NCI-H526 treated with DMSO at 0.1 percent for 48 hours (cell line): ENCODE measurements at regions not wholly inside any gene's neighbourhood (a gene's known extent, or its start where the extent isn't known, plus 50 kb on each side); places are given as distances from the start of the nearest gene placed in this dataset.
"Not testable (repeated sequence)": the region's sequence is repeated elsewhere in the genome, so short reads cannot be mapped to it uniquely, and the experiment has no call there.

Source experiments
- DNase-seq: peaks from one replicate; lab custom pipeline; 2025; lab: John Stamatoyannopoulos, UW

- DNase-seq, result no peak
Measured at GRCh38 chr10:8311526-8312070, 257.1 kb downstream of the GATA3 start.

DNA sequence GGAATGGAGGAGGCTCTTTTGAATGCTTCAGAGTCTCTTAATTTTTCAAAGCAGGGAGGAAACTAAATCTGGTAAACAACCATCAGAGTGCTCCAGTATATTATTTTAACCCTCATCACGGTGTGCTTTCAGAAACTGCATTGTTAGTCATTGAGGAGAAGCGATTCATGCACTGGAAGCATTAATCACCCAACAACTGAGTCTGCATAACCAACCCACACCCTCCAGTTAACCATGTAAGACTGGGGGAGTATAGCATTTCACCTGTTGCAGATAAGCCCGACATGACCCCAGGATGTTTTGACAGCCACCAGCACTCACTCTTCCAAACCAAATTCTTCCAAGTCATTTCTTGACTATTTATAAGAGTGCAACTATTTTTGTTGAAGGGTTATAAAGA, 257.6 kb downstream of the GATA3 start:
- no peak for DNase-seq

GRCh38 chr10:8312781-8313180, 258.3 kb downstream of the GATA3 start:
- no peak for DNase-seq

DNA sequence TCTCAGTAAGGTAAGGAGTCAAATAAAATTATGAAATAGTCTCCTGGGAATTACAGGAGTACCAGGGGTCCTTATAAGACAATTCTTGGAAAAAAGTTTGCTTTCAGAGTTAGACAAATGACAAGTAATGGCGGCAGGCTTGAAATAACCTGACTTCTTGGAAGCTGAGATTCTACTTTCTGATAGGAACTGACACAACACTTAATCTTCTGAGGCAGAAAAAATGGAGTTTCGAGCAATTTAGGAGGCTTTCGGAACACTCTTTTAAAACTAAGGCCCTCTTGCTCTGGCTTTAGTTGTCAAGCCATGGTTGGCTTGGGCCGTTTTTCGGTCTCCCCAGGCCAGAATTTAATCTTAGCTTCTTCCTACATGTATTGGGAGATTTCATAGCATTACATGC, 260.0 kb downstream of the GATA3 start:
- no peak for DNase-seq

GRCh38 chr10:8315619-8316021, 261.1 kb downstream of the GATA3 start:
- DNase-seq, result no peak

DNA sequence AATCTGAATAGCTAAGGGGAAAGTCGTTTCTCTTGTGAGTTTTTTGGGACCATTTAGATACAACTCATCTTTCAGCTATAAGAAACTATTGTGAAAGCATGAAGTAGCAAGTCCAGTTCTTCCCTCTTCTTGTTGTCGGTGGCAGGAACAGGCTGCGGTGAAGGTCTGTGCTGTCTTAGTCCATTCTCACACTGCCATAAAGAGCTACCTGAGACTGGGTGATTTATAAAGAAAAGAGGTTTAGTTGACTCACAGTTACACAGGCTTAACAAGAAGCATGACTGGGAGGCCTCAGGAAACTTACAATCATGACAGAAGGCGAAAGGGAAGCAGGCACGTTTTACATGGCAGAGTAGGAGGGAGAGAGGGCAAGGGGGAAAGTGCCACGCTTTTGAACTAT, 261.8 kb downstream of the GATA3 start:
- DNase-seq, result no peak

- not testable (repeated sequence) for DNase-seq
Measured at GRCh38 chr10:8318429-8318828, 263.9 kb downstream of the GATA3 start.

DNA sequence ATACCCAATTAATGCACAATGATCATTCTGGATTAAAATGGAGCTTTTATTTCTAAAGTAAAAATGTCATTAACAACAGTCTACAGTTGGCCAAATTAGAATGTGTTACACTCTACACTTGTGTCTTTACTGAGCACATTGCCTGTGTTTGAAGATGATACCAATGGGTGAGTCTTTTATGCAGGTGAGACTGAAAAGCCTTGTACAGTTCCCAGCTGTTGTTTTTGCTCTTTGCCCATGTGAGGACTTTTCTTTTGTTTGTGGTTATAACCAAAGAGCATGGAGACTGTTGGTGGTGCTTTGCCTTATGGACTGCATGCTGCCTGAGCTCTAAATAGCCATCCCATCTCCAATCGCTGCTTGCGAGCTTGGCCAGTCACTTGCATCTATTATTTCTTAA, 264.5 kb downstream of the GATA3 start:
- DNase-seq, result no peak

DNA sequence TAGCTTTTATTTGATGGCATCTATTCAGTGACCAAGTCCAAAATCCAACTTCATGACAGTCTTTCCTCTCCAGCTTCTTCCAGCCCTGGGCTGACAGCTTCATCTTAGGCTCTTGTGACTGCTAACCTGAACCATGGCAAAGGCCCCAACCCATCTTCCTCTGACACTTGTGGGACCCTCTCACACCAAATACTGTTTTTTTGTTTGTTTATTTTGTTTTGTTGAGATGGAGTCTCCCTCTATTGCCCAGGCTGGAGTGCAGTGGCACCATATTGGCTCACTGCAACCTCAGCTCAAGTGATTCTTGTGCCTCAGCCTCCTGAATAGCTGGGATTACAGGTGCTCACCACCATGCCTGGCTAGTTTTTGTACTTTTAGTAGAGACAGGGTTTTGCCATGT, 265.2 kb downstream of the GATA3 start:
- DNase-seq, result no peak

DNA sequence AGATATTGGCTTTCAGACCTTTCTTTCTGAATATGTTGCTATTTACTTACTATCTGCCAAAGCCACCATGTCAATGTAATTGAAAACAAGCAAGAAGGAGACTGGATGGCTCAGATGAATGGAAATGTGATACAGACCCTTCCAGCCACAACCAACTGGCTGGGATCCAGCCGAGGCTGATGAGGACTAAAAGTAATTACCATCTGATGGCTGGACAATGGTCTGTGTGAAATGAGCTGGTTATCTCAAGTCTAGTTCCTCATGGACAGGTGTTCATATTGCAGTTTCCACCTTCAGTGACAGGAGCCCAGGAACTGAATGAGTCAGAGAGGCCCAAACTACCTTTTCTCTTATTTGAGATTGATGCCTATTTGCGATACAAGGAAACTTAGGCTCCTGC, 267.5 kb downstream of the GATA3 start:
- DNase-seq, result no peak

DNA sequence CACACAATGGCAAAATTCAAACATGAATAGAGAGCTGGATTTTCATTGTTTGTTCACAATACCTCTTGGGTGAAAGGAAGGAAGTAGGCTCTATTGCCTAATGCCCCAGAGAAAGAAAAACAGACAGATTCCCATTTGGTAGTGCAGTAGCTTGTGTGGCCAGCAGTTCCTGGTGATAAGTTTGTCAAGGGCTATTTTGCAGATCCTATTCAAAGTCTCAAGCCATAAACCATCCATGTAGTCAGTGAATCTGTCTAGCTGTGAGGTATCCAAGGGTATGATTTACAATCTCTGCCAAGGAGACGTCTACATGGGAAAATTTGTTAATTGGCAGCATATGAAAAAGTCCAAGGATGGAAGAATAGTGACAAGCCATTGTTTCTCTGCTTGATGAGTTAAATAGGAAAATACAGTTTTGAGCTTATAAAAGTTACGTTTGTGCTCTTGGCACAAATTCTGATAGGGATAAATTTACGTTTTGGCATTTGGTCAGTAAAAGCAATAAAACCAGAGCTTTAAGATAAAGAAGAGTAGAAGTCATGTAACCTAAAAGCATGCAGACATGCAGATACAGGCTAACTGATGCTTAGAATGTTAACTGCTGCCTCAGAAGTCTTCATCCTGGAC, 269.1 kb downstream of the GATA3 start:
- no peak for DNase-seq

DNA sequence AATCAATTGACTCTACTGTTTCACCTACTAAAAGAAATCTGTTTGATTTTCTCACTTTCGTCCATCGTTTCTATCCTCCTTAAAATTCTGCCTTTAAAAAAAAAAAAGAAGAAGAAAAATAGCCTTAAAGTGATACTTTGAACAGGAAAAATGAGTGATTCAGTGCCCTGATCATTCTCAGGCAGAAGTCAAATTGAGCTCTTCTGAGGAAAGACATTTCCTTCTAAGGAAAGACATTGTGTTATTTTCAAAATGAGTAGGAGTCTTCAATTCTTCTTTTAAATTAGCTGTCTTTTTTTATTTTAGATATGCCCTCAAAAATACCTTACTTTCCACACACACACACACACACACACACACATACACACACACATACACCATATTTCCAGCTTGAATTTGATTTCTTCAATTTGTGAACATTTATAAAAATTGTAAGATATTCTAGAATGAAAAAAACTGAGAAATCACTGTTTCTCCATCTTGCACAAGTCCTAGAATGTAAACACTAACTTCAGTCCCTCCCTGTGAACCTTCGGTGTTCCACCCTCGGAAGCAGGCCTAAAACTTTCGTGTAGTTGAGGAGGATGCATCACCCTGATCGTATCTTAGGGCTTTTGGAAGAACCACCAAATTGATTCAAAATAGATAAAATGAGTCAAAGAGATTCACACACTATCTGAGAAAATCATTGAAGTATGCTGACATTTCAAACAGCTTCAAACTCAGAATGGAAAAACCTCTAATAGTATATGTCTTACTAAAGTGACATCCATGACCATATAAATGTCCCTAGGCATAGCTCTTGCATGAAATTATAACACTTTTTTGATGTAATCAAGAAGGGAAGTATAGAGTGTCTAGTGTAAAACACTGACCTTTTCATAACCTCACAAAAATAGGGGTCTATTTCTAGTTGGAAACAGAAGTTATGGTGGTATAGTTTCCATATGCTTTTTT, 270.8 kb downstream of the GATA3 start:
- DNase-seq, result no peak

- no peak for DNase-seq
Measured at GRCh38 chr10:8326396-8327139, 272.1 kb downstream of the GATA3 start.

DNA sequence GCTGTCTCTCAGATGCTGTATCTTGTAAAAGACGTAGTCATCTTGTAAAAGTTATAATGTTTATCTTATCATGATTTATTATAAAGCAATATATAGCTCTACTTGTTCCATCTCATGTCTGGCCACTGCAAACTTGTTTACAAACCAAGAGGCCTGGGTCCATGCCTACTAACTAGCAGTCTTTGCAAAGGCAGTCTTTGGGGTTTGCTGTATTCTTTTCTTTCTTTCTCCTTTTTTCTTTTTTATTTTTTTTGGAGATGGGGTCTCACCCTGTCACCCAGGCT, 272.6 kb downstream of the GATA3 start:
- DNase-seq, result no peak

DNA sequence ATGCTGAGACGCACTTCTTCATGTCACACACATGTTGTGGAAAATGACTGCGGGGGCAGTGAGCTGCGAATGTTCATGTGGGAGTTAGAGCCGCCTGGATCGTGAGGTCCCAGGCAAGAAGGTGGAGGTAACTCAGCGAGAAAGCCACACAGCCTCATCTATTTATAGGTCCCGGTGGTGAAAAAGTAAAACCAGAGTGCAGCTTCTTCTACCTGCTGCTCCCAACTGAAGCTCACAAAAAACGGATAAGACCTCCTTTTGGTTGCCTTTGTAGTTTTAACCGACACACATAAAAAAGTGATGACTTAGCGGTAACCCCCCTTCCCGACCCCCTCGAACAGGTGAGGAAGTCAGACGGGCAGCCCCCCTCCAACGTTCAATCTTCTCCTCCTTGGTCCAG, 276.9 kb downstream of the GATA3 start:
- no peak for DNase-seq

DNA sequence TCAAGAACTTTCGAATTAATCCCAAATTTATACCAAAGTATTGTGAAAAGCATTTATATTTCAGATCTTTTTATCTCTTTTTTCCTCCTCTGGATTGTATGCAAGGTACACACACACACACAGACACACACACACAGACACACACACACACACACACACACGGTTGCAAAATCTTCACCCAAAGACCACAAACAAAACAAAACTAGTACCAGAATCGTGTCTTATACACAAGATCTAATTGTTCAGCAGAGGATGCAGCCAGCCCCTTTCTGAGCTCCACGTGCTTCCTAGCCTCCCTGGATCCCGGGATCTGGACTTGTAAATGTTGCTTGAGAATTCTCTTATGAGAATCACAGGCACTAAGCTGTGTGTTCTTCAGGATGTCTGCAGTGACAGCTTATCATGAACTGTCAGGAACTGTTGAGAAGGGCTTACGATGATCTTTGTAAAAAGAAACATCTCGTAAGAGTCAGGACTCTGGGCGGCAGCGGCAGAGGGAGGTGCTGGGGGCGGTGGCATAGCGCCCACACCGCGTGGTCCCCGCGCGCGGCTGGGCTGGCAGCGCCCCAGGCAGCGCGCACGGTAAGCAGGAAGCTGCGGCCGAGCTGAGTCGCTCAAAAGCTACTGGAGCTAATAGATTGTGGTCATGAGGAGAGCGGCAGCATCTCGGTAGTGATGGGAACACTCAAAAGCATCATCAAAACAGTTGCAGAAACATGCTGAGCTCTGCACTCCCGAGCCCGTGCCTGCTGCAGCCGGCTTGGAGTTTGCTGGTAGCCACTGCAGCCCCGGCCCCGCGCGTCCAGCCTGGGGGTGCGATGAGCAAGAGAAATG, 277.6 kb downstream of the GATA3 start:
- no peak for DNase-seq

GRCh38 chr10:8332730-8333111, 278.2 kb downstream of the GATA3 start:
- no peak for DNase-seq

GRCh38 chr10:8334631-8335030, 280.1 kb downstream of the GATA3 start:
- no peak for DNase-seq

- DNase-seq, result no peak
Measured at GRCh38 chr10:8336629-8337331, 282.3 kb downstream of the GATA3 start.

DNA sequence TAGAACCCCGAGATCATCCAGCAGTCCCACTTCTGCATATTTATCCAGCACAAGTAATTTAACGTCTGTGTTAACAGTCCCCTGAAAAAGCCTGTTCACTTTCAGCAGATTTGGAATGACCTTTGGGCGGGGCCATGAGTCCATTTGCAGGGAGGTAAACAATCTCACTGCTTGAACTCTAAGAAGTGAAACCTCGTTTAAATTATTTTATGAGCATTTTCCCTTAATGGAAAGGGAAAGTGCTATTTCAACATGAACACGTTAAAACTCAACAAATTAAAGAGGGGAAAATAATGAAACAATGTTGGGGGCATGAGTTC, 282.8 kb downstream of the GATA3 start:
- DNase-seq, result no peak

GRCh38 chr10:8338177-8338766, 283.8 kb downstream of the GATA3 start:
- DNase-seq, result no peak
